HG03280 (cell line): ENCODE measurements at regions not wholly inside any gene's neighbourhood (a gene's known extent, or its start where the extent isn't known, plus 50 kb on each side); places are given as distances from the start of the nearest gene placed in this dataset.
"Not testable (repeated sequence)": the region's sequence is repeated elsewhere in the genome, so short reads cannot be mapped to it uniquely, and the experiment has no call there.

Experiments used
- ATAC-seq: cut with Tn5 transposase; IDR thresholded peaks from one replicate; pipeline ENCODE4 v1.9.1; 2021; ENCODE audit warnings: mild to moderate bottlenecking, moderate library complexity; ENCODE audit not compliant: unreplicated experiment

DNA sequence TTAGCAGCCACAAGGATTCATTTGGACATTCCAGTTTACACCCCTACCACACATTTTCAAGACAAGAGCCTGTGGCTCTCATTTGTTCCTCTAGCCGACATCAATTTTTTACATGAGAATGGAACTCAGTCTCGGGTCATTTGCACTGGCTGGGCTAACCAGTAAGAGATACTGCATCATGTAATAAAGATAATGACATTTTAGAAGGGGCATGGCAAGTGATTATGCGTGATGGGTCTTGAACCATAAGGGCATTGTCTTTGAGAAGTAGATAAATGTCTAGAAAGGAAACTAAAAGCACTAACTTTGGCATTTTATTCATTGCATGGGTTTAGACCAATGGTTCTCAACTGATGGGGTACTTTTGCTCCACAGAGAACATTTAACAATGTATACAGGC lies 146.0 kb upstream of the GRM7 start:
- no peak for ATAC-seq

- ATAC-seq: no peak
Measured at GRCh38 chr3:6716420-6716819, 144.5 kb upstream of the GRM7 start.

DNA sequence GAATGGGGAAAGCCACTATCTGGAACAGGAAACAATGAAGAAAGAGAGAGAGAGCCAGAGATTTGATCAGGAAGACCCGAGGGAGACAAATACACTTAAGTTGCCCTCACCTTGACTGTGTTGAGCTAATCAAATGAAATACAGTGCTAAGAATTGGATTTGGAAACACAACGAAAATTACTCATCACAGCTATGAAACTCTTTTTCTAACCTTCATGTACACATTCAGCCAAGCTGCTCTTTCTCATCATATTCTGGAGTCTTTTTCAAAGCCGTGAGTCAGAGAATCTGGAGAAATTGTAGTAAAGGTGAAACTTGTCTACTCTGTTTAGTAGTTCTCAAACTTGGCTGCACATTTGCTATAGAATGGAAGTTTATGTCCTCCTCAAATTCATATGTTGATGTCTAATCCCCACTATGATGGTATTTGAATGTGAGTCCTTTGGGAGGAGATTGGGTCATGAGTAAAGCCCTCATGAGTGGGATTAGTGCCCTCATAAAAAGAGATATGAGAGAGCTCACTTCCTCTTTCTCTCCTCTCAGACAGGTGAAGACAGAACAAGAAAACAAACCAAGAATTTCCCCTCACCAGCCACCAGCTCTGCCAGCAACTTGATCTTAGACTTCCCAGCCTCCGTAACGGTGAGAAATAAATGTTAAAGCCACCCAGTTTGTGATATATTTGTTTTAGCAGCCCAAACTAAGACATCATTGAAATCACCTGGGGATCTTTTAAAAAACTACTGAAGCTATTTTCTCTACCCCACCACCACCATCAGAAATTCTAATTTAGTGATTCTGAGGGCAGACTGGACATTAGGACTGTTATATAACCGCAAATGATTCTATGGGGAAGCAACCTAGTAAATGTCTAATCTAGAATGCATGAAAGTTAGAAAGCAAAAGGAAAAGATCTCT lies 143.6 kb upstream of the GRM7 start:
- ATAC-seq: peak; percentile 92

DNA sequence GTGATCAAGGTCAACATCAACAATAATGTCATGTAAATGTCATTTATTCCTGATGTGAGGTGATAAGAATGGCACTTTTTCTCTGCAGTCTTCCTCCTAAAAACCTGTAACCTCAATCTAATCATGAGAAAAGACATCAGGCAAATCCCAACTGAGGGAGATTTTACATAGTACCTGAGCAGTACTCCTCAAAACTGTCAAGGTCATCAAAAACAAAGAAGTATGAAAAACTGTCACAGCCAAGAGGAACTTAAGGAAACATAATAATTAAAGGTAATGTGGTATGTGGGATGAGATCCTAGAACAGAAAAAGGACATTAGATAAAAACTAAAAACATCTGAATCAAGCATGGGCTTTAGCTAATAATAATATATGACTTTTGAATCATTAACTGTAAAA lies 140.9 kb upstream of the GRM7 start:
- ATAC-seq: no peak

DNA sequence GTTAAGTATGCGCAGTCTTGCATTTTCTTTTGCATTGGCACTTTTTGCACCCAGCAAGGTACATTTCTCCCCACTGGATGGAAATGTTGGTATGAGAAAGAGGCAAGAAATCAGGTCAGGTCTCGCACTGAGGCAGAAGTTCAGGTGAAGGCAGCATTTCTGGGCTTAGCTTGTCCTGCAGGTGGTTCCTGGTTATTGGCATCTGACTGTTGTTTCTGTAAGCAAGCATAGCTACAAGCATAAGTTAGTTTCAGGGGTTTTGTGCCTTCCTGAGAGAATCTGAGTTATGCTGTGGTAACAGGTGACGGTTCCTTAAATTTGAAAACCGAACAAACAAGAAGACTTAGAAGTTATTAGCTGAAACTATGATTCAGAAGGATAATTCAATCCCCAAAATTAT lies 139.4 kb upstream of the GRM7 start:
- ATAC-seq: no peak

GRCh38 chr3:6723205-6723604 lies 137.7 kb upstream of the GRM7 start:
- ATAC-seq: no peak

DNA sequence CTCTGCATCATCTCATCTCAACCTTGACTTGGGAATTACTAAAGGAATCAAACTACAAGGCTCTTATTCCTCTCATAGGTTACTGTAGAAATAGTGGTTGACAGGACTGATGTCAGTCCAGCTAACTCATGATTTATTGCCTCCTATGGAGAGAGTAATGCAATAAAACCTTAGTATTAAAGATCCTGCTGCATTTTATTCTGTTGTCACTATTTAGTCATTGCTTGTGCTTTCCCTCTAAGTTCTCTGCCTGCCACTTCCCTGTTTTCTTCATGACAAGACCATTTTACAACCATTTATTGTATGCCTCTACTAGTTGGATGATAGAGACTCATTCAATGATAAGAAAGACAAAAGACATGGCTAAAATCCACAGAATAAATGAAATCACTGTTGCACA lies 134.1 kb upstream of the GRM7 start:
- no peak for ATAC-seq

DNA sequence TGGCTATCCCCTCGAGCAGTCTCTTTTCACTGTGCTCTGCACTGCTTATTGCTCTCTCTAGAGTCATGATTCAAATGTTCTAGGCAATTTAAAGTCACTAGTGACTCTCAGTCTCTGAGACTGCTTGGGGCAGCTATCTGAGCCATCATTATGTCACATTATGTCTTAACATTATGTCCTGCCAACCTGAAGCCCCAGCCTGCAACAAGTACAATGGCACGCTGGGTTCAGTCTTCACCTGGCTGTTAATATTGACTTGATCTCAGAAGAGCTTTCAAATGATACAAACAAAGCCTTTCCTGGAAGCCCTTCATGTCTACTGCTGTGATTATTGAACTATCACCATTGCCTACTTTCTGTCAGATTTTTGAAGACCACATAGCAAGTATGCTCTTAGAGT lies 128.1 kb upstream of the GRM7 start:
- no peak for ATAC-seq

- ATAC-seq: no peak
Measured at GRCh38 chr3:6733699-6734394, 127.1 kb upstream of the GRM7 start.

DNA sequence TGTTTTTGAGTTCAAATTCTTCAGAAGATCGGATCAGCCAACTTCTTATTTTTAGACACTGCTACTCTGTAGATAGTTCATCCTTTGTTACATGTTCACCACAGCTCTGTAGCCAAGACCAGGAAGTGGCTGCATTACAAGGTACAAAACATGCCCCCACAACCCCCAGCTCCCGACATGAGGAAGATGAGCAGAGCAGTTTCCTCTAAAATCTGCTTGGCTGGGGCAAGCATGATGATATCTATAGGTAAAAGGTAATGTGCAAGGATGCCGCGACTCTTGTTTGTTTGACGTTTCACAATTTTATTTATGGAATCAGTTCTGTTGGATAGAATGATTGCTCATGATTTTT lies 126.5 kb upstream of the GRM7 start:
- ATAC-seq: no peak

DNA sequence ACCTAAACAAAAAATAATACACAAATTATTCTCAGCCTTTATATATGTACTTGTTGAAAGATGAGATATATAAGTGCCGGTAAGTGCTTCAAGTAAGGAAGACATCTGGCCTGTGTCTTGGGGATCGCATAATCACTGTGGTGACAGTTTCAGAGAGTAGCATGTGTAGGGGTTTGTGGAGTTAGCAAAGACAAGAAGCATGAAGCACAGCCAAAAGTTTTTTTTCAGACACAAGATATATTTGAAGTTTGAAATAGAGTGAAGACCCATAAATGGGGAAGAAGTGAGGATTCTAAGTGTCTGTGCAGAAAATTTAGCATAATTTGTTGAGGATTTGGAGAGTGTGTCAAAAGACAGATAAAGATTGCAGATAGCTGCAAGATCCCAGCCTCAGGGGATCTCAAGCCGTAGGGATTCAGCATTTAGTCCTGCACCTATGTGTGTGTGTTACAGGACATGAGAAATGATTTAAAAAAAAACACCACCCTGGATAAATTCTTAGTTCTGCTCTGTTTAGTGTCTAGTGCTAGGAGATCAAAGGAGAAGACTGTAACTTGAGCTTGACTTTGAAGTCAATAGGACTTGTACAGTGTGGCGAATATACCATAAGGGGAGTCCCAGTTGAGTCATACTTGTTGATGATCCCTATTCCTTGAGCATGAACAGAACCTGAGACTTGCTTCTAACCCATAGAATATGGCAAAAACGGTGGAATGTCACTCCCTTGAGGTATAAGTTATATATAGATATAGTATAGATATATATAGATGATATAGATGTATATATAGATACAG lies 123.9 kb upstream of the GRM7 start:
- ATAC-seq: no peak

DNA sequence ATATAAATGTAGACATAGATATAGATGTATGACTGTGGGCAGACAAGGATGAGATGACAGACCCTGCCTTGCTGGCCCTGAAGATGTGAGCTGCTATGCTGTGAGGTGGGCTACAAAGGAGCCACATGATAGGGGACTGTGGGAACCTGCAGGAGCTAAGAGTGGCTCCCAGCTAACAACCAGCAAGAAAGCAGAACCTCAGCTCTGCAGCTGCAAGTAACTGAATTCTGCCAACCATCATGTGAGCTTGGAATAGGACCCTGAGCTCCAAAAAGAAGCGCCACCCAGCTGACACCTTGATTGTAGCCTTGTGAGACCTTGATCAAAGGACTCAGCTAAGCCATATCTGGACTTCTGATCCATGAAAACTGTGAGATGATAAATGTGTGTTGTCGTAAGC lies 123.3 kb upstream of the GRM7 start:
- ATAC-seq: no peak

GRCh38 chr3:6739288-6739687 lies 121.6 kb upstream of the GRM7 start:
- no peak for ATAC-seq

DNA sequence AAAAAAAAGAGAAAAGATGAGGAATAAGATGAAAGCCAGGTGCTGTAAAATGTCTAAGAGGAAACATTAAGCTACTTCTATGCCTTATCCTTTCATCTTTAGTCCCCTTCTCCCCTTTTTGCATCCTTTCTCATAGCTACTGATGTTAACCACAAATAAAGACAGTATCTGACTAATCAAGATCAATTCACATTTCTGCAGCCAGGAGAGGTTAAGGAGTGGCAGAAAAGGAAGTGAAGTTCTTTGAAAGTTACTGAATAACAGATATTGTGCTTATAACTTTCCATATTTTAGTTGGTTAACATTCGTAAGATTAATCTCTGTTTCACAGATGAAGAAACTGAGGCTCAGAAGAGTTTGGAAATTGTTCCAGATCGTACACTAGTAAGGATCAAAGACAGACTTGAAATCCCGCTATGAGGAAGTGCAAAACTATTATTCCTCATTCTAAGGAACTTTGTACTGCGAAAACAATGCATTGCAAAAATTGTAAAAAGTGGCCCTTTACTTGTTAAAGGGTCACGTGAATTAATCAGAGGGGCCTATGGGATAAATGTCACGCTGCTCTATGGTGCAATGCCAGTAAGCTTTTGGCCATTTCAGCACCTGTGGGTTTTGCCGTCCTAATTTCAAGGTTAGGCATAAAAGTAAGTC lies 117.7 kb upstream of the GRM7 start:
- ATAC-seq: no peak

DNA sequence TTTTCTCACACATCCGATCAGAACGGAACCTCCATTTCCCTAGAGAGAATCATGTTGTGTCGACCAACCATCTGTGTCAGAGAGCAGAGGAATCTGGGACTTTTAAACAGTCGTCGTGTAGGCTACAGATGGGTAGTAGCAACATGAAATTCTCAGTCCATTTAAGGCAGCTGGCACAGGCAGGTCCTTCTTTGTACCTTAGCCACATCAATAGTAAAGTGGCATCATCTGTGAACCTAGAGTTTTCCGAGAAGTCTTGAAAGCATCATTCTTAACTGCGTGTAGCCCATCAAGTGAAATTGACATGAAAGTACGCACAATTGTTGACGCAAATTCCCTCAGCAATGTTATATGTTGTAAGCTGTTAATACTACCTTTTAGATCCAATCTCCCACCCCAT lies 114.5 kb upstream of the GRM7 start:
- no peak for ATAC-seq

GRCh38 chr3:6747017-6747416 lies 113.9 kb upstream of the GRM7 start:
- ATAC-seq: no peak

DNA sequence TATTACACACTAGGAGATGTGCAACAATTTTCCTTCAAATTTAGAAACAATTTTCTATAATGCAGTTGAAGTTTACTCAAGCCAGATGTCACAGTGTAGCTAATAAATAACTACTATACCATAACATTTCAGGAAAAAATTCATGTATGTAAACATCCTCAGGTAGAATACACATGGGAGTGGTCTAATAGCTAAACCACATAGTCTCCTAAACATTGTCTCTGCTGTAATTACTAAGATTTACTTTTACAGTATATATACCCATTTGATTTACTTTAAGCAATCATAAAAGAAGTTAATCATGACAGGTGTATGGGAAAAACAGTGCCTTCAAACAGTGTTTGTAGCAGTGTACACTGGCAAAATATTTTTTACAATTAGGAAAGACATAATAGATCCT lies 110.1 kb upstream of the GRM7 start:
- ATAC-seq: no peak

GRCh38 chr3:6753536-6753935 lies 107.4 kb upstream of the GRM7 start:
- no peak for ATAC-seq

DNA sequence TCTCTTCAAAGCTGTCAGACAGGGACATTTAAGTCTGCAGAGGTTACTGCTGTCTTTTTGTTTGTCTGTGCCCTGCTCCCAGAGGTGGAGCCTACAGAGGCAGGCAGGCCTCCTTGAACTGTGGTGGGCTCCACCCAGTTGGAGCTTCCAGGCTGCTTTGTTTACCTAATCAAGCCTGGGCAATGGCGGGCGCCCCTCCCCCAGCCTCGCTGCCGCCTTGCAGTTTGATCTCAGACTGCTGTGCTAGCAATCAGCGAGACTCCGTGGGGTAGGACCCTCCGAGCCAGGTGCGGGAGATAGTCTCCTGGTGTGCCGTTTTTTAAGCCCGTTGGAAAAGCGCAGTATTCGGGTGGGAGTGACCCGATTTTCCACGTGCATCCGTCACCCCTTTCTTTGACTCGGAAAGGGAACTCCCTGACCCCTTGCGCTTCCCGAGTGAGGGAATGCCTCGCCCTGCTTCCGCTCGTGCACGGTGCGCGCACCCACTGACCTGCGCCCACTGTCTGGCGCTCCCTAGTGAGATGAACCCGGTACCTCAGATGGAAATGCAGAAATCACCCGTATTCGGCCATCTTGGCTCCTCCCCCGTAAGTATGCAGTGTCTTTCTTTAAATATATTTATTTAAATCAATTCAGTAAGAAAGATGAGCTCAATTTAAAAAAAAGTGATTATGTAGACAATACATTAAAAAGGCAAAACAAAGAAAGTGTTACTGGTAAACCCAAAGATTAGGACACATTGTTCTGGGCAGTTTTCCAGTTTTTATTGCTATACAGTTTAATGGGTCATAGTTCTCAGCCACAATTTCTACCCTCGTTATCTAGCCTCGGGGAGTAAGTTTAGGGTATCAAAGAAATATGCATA lies 91.2 kb upstream of the GRM7 start:
- not testable (repeated sequence) for ATAC-seq

DNA sequence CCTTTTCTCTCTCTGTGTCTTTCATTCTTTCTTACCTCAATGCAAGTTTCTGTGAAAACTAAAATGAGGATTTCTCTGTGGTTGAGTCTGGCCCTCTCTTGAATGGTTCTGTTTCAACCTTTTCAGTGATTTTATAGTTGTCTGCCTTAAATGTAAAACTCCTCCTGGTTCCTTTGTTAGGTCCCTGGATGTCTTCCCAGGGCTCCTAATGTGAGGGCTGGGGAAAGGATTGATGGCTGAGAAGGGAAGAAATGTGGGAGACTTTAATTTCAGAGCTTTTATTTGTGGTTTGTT lies 90.6 kb upstream of the GRM7 start:
- ATAC-seq: no peak
